Esophagus squamous epithelium (tissue), 5 donors: ENCODE measurements at regions not wholly inside any gene's neighbourhood (a gene's known extent, or its start where the extent isn't known, plus 50 kb on each side); places are given as distances from the start of the nearest gene placed in this dataset.
"Not testable (repeated sequence)": the region's sequence is repeated elsewhere in the genome, so short reads cannot be mapped to it uniquely, and the experiment has no call there.

Experiments used
- DNase-seq: peaks from one replicate; lab custom pipeline; 2025; lab: John Stamatoyannopoulos, UW
- H3K27ac ChIP-seq, 4 donors: fragments of 200-600 bp; sonication (generic); one replicate each; pipeline ENCODE4 v1.5.1; 2016 to 2019; ENCODE audit warnings: mild to moderate bottlenecking in 1 of 4
- H3K27me3 ChIP-seq, 4 donors: fragments of 200-600 bp; sonication (generic); 1 replicate in 3 of 4; 2 replicates in 1 of 4; pipeline versions ENCODE4 v1.5.1 to v1.6.0; 2017 to 2021; ENCODE audit warnings: antibody characterized with exemption in 1 of 4
- H3K36me3 ChIP-seq, 3 donors: fragments of 200-600 bp; sonication (generic); one replicate each; pipeline ENCODE4 v1.5.1; 2016 to 2019
- H3K4me1 ChIP-seq, 3 donors: fragments of 200-600 bp; sonication (generic); one replicate each; pipeline ENCODE4 v1.5.1; 2017 to 2019
- H3K4me3 ChIP-seq, 4 donors: fragments of 200-600 bp; sonication (generic); 1 replicate in 3 of 4; 2 replicates in 1 of 4; pipeline ENCODE4 v1.5.1; 2016 to 2019; ENCODE audit warnings: mild to moderate bottlenecking in 2 of 4, moderate library complexity in 1 of 4
- H3K9me3 ChIP-seq, 3 donors: fragments of 200-600 bp; sonication (generic); one replicate each; pipeline ENCODE4 v1.5.1; 2016 to 2019
- POLR2A ChIP-seq, 4 donors: fragments of 450-650 bp; IDR thresholded peaks; one replicate each; pipeline ENCODE4 v1.6.1; 2017; ENCODE audit warnings: antibody characterized with exemption in 4 of 4, mild to moderate bottlenecking in 4 of 4, moderate library complexity in 3 of 4
- WGBS, 2 donors: methylation state at CpG; one replicate each; pipeline ENCODE4 v1.1.5; 2018; 5-methylcytosine and 5-hydroxymethylcytosine counted together
- intact Hi-C: fragments of 100-400 bp; cut with DNase I; formaldehyde crosslinking; loops from one replicate; pipeline ENCODE4 v1.15.0; 2022
- TF ChIP-seq, protein P1 (sequence below), 6 experiments: fragments of 450-650 bp in 4 of 6; fragments of 200-600 bp in 2 of 6; sonication (generic) in 2 of 6; IDR thresholded peaks; one replicate each; pipeline ENCODE4 v1.5.1; 2016 to 2019; ENCODE audit warnings: antibody characterized with exemption in 6 of 6, mild to moderate bottlenecking in 4 of 6, moderate library complexity in 4 of 6
- donor health status: DM: yes; HTN: yes; CAD: no.

DNA sequence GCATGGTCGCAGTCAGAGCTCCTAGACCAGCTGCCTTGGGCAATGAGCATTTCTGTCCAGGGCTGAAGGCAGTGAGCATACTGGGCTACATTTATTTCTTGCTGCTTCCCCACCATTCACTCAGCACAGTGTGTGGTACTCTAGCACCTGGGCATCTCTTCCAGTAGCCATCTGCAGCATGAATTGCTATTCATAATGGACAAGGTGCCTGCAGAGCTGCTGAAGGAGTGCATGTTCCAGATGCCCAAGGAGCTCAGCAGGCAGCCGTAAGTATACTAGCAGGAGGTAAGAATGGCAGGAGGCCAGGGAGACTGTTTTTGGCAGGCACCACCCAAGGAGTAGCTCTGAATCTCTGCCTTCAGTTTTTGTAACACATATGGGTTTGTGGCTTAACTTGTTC lies 110.4 kb upstream of the RXFP1 start:
- H3K27ac ChIP-seq, result no peak overlapping the region
- intact Hi-C loops, result no loop called here
- WGBS, 2 donors, result 12 to 45% methylated on average over 2 of the region's 2 CpGs
- DNase-seq, result no peak
- TF ChIP-seq POLR2A (IDR thresholded peaks at IDR 0.05), result no peak
- TF ChIP-seq, protein P1, sequence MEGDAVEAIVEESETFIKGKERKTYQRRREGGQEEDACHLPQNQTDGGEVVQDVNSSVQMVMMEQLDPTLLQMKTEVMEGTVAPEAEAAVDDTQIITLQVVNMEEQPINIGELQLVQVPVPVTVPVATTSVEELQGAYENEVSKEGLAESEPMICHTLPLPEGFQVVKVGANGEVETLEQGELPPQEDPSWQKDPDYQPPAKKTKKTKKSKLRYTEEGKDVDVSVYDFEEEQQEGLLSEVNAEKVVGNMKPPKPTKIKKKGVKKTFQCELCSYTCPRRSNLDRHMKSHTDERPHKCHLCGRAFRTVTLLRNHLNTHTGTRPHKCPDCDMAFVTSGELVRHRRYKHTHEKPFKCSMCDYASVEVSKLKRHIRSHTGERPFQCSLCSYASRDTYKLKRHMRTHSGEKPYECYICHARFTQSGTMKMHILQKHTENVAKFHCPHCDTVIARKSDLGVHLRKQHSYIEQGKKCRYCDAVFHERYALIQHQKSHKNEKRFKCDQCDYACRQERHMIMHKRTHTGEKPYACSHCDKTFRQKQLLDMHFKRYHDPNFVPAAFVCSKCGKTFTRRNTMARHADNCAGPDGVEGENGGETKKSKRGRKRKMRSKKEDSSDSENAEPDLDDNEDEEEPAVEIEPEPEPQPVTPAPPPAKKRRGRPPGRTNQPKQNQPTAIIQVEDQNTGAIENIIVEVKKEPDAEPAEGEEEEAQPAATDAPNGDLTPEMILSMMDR (IDR thresholded peaks at IDR 0.05), result no peak
- H3K27me3 ChIP-seq, result no peaks in the 10 kb centered on the region
- no peaks in the 10 kb centered on the region for H3K4me1 ChIP-seq
- no peaks in the 10 kb centered on the region for H3K9me3 ChIP-seq
- no peaks in the 10 kb centered on the region for H3K36me3 ChIP-seq
- H3K4me3 ChIP-seq, result no peak overlapping the region

DNA sequence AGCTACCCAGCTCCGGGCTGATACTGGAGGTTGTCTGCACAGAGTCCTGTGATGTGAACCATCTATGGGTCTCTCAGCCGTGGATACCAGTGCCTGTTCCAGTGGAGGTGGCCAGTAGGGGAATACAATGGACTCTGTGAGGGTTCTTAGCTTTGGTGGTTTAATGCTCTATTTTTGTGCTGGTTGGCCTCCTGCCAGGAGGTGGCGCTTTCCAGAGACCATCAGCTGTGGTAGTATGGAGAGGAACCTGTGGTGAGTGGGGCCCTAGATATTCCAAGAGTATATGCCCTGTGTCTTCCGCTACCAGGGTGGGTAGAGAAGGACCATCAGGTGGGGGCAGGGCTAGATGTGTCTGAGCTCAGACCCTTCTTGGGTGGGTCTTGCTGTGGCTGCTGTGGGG lies 103.0 kb upstream of the RXFP1 start:
- H3K27me3 ChIP-seq, H3K9me3 ChIP-seq, H3K4me3 ChIP-seq, H3K4me1 ChIP-seq, H3K36me3 ChIP-seq, H3K27ac ChIP-seq, DNase-seq, intact Hi-C loops: not testable (repeated sequence)
- WGBS, 2 donors, result 73 to 76% methylated on average over 3 of the region's 4 CpGs

DNA sequence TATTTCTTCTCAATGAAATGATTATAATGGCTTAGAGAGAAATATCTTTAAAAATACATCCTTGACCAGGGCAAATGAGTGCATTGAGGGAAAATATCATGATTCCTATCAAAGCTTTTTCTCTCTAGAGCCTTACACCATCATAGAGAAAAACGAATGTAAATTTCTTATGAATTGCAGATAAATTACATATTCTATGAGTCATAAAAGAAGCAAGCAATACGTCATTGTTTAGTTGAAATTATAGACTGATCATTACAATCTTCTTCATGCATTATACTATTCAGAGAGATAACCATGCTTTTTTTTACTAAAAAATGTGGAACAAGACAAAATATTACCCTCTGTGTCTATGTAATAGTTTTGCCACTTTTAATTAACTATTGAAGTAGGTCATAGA lies 100.9 kb upstream of the RXFP1 start:
- Histone ChIP-seq H3K27ac (no peak overlapping the region), H3K4me3 (no peak overlapping the region), H3K9me3 (no peaks in the 10 kb centered on the region), H3K4me1 (no peaks in the 10 kb centered on the region), H3K36me3 (no peaks in the 10 kb centered on the region), H3K27me3 (no peaks in the 10 kb centered on the region)
- DNase-seq, result no peak
- 31 to 47% methylated on average over 2 of the region's 2 CpGs for WGBS, 2 donors
- intact Hi-C loops, result no loop called here
- no peak for TF ChIP-seq POLR2A (IDR thresholded peaks at IDR 0.05)
- TF ChIP-seq, protein P1 (IDR thresholded peaks at IDR 0.05), result no peak

DNA sequence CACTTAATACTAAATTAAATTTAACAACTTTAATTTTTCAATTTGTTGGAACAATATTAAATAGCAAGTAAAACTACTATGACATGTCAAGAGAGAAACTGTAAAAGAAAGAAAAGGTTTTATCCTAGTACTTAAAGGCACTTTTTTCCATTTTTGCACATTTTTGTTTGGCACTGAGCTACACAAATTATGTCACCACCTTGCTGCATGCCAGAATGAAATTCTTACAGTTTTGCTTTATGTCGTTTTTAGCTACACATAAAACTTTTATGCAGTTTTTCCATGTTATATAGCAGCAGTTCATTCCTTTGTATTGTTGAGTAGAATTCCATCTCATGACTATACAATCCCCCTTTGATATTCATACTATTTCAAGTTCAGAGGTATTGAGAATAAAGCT lies 99.1 kb upstream of the RXFP1 start:
- no peak for DNase-seq
- Histone ChIP-seq H3K27ac (no peak overlapping the region), H3K4me3 (no peak overlapping the region), H3K27me3 (no peaks in the 10 kb centered on the region), H3K36me3 (no peaks in the 10 kb centered on the region), H3K4me1 (no peaks in the 10 kb centered on the region), H3K9me3 (no peaks in the 10 kb centered on the region)
- intact Hi-C loops, result no loop called here
- 12 to 29% methylated on average over 1 of the region's 1 CpG for WGBS, 2 donors
- TF ChIP-seq, protein P1 (IDR thresholded peaks at IDR 0.05), result no peak
- TF ChIP-seq POLR2A (IDR thresholded peaks at IDR 0.05), result no peak

DNA sequence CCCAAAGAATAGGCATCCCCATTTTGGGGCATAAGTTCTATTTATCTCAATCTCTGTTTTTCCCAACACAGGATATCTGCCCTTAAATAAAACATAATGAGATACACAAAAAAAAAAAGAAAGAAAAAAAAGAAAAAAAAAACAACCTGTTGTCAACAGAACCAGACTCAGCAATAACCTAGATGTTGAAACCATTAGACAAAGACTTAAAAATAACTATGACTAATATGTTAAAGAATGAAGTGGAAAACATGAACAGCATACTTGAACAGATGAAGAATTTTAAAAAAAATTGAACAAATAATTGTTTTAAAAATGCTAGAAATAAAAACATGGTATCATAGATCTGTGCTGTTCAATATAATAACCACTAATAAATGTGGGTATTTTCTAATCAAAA lies 93.4 kb upstream of the RXFP1 start:
- no peak for TF ChIP-seq POLR2A (IDR thresholded peaks at IDR 0.05)
- TF ChIP-seq, protein P1 (IDR thresholded peaks at IDR 0.05), result no peak
- no peaks in the 10 kb centered on the region for H3K27me3 ChIP-seq

DNA sequence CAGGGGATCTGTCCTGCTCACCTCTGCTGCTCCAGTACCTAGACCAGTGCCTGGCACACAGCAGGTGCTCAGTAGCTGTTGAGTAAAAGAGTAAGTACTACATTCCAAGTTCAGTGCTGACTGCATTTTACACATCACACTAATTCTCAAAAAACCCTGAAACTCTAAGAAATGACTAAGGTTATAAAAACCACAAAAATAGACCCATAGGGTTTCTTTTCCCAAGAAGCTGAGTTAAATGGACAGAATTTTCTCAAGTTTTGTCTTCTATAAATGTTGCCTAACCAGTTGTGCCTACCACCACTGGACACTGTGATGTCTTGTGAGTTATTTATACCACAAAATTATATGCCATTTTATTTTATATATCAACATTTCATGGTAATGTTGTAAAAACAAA lies 78.9 kb upstream of the RXFP1 start:
- no peak for TF ChIP-seq POLR2A (IDR thresholded peaks at IDR 0.05)
- TF ChIP-seq, protein P1 (IDR thresholded peaks at IDR 0.05), result no peak
- Histone ChIP-seq H3K4me1 (no peaks in the 10 kb centered on the region), H3K36me3 (no peaks in the 10 kb centered on the region), H3K4me3 (no peak overlapping the region), H3K27me3 (no peaks in the 10 kb centered on the region), H3K9me3 (no peaks in the 10 kb centered on the region), H3K27ac (no peak overlapping the region)
- DNase-seq, result no peak
- intact Hi-C loops, result no loop called here

More for the DNA sequence above, 93.4 kb upstream of the RXFP1 start:
- Histone ChIP-seq H3K4me1 (no peaks in the 10 kb centered on the region), H3K9me3 (no peaks in the 10 kb centered on the region), H3K4me3 (no peak overlapping the region), H3K36me3 (no peaks in the 10 kb centered on the region), H3K27ac (no peak overlapping the region)
- DNase-seq, result no peak
- intact Hi-C loops, result no loop called here
